Right lobe of liver (tissue), 6 donors: ENCODE measurements at regions not wholly inside any gene's neighbourhood (a gene's known extent, or its start where the extent isn't known, plus 50 kb on each side); places are given as distances from the start of the nearest gene placed in this dataset.
"Not testable (repeated sequence)": the region's sequence is repeated elsewhere in the genome, so short reads cannot be mapped to it uniquely, and the experiment has no call there.

Source experiments
- ATAC-seq, 4 donors: fragments of 200-7000 bp; cut with Tn5 transposase; one replicate each; pipeline ENCODE4 v1.9.1; 2020; ENCODE audit warnings: mild to moderate bottlenecking in 4 of 4, moderate library complexity in 4 of 4
- DNase-seq, 3 donors: peaks; one replicate each; pipeline ENCODE4 v3.0.0-alpha.2; 2020
- H3K27ac ChIP-seq, 3 donors: fragments of 200-600 bp; one replicate each; pipeline ENCODE4 v1.8.0; 2022
- H3K27me3 ChIP-seq, 2 donors: fragments of 200-600 bp; one replicate each; pipeline ENCODE4 v1.8.0; 2022
- H3K36me3 ChIP-seq, 4 donors: fragments of 200-600 bp; sonication (generic) in 1 of 4; one replicate each; pipeline versions ENCODE4 v1.5.1 to v1.8.0; 2017 to 2022; ENCODE audit warnings: control low read depth in 1 of 4
- H3K4me1 ChIP-seq, 4 donors: fragments of 200-600 bp; sonication (generic) in 1 of 4; one replicate each; pipeline versions ENCODE4 v1.5.1 to v1.8.0; 2017 to 2022; ENCODE audit warnings: control low read depth in 1 of 4
- H3K4me3 ChIP-seq, 3 donors: fragments of 200-600 bp; one replicate each; pipeline ENCODE4 v1.8.0; 2022
- H3K9me3 ChIP-seq, 4 donors: fragments of 200-600 bp; sonication (generic) in 1 of 4; one replicate each; pipeline versions ENCODE4 v1.5.1 to v1.8.0; 2017 to 2022; ENCODE audit warnings: control low read depth in 1 of 4
- POLR2A ChIP-seq: fragments of 450-650 bp; IDR thresholded peaks from one replicate; pipeline ENCODE4 v1.6.1; 2017; ENCODE audit warnings: antibody characterized with exemption, mild to moderate bottlenecking
- WGBS: methylation state at CpG from one replicate; pipeline ENCODE4 v1.1.6; 2018; ENCODE audit warnings: low coverage, low lambda C conversion rate; ENCODE audit not compliant: insufficient coverage; ENCODE audit errors: missing lambda C conversion rate; 5-methylcytosine and 5-hydroxymethylcytosine counted together
- intact Hi-C, 2 donors: fragments of 100-400 bp; cut with DNase I; formaldehyde crosslinking; loops; one replicate each; pipeline versions ENCODE4 v1.11.2 to v1.14.1; 2022
- TF ChIP-seq, protein P1 (sequence below), 4 donors: fragments of 200-600 bp in 3 of 4; fragments of 450-650 bp in 1 of 4; IDR thresholded peaks; one replicate each; pipeline versions ENCODE4 v1.5.1 to v1.8.0; 2016 to 2022; ENCODE audit warnings: antibody characterized with exemption in 4 of 4, mild to moderate bottlenecking in 2 of 4
- donor health status: DM: no; HTN: yes; CAD: no.
- donor health status: DM: no; HTN: no; CAD: no.
- donor health status: DM: no; HTN: no; CAD: no.
- donor health status: DM: no; HTN: yes; CAD: no.
- donor health status: DM: no; HTN: yes; CAD: no.

DNA sequence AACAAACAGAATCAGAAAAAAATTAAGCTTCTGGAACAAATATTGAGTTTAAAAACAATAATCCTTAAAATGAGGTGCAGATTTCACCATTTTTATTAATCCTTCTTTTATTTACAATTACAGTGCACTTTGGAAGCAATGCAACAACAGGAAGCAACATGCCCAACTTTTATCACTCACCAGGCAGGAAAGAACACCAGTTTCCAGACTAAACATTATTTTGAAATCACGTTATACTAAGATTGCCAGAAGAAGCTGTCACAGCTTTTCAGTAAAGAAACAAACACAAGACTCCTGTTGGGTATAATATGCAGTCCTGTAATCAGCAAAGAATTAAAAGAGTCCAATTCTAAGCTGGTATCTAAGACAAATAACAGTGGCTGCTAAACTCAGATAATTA lies 137.9 kb upstream of the ZC3H15 start:
- DNase-seq, result no peak
- Histone ChIP-seq H3K27ac (no peak overlapping the region), H3K9me3 (no peaks in the 10 kb centered on the region), H3K4me3 (no peak overlapping the region), H3K27me3 (no peaks in the 10 kb centered on the region), H3K4me1 (peaks cover 0 to 9% (median 0%) of the 10 kb centered on the region in 4 donors), H3K36me3 (no peaks in the 10 kb centered on the region)
- intact Hi-C loops, result no loop called here
- 8% methylated on average over 1 of the region's 1 CpG for WGBS
- TF ChIP-seq POLR2A, result no peak
- TF ChIP-seq, protein P1, sequence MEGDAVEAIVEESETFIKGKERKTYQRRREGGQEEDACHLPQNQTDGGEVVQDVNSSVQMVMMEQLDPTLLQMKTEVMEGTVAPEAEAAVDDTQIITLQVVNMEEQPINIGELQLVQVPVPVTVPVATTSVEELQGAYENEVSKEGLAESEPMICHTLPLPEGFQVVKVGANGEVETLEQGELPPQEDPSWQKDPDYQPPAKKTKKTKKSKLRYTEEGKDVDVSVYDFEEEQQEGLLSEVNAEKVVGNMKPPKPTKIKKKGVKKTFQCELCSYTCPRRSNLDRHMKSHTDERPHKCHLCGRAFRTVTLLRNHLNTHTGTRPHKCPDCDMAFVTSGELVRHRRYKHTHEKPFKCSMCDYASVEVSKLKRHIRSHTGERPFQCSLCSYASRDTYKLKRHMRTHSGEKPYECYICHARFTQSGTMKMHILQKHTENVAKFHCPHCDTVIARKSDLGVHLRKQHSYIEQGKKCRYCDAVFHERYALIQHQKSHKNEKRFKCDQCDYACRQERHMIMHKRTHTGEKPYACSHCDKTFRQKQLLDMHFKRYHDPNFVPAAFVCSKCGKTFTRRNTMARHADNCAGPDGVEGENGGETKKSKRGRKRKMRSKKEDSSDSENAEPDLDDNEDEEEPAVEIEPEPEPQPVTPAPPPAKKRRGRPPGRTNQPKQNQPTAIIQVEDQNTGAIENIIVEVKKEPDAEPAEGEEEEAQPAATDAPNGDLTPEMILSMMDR (IDR thresholded peaks at IDR 0.05), result no peak
- ATAC-seq, result peak in 2 of 4 donors; percentile 46 to 52

DNA sequence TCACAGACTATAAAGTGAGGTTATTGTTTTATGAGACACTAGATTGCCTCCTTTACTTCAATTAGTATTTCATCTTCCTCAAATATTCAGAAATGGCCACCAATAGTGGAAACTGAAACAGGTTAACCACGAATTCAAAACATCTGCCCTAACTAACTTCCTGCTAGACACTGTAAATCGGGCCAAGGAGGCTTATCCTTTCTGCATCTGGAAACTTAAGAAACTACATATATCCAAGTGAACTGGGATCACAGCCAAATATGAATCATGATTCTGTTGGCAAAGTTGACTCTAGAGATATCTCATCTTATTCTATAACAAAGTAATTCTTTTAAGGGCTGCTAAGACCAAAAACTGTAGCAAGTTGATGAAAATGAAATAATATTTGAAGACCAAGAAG lies 136.6 kb upstream of the ZC3H15 start:
- Histone ChIP-seq H3K4me1 (peaks cover 0 to 9% (median 0%) of the 10 kb centered on the region in 4 donors), H3K4me3 (no peak overlapping the region), H3K9me3 (no peaks in the 10 kb centered on the region), H3K27me3 (no peaks in the 10 kb centered on the region), H3K36me3 (no peaks in the 10 kb centered on the region), H3K27ac (no peak overlapping the region)
- ATAC-seq, result no peak
- no peak for TF ChIP-seq POLR2A
- TF ChIP-seq, protein P1 (IDR thresholded peaks at IDR 0.05), result no peak
- intact Hi-C loops, result no loop called here
- no peak for DNase-seq
- WGBS, result 45% methylated on average over 2 of the region's 2 CpGs

DNA sequence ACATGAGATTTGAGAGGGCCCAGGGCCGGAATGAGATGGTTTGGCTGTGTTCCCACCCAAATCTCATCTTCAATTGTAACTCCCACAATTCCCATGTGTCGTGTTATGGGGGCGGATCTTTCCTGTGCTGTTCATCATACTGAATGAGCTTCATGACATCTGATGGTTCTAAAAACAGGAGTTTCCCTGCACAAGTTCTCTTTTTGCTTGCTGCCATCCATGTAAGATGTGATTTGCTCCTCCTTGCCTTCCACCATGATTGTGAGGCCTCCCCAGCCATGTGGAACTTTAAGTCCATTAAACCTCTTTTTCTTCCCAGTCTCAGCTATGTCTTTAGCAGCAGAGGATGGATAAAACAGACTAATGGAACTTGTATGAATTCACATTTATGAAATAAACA lies 131.9 kb upstream of the ZC3H15 start:
- intact Hi-C loops, H3K4me3 ChIP-seq, DNase-seq, ATAC-seq, H3K27me3 ChIP-seq, H3K4me1 ChIP-seq, H3K36me3 ChIP-seq, H3K9me3 ChIP-seq, H3K27ac ChIP-seq: not testable (repeated sequence)
- 90% methylated on average over 3 of the region's 3 CpGs for WGBS

DNA sequence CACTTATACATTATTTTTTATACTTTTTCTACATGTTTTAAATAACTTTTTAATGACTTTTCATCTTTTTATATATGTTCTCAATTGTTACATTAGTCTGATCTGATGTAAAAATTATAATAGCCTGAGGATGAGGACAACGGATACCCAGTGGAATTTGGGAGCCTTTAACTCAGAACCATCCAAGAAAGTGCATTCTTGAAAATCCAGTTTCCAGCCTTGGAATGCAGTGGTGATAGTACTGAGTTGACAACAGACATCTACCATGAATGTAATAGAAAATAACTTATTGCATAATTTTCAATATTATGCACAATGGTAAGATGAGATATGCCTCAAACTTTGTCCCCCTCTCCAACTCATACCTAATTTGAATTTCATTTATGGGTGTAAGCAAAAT lies 120.7 kb upstream of the ZC3H15 start:
- intact Hi-C loops, result no loop called here
- Histone ChIP-seq H3K4me1 (peaks cover 0 to 8% (median 0%) of the 10 kb centered on the region in 4 donors), H3K36me3 (no peaks in the 10 kb centered on the region), H3K27me3 (no peaks in the 10 kb centered on the region), H3K4me3 (no peak overlapping the region), H3K27ac (no peak overlapping the region), H3K9me3 (no peaks in the 10 kb centered on the region)
- no peak for ATAC-seq
- TF ChIP-seq POLR2A, result no peak
- TF ChIP-seq, protein P1 (IDR thresholded peaks at IDR 0.05), result no peak
- DNase-seq, result no peak
- WGBS, result 100% methylated on average over 1 of the region's 1 CpG

DNA sequence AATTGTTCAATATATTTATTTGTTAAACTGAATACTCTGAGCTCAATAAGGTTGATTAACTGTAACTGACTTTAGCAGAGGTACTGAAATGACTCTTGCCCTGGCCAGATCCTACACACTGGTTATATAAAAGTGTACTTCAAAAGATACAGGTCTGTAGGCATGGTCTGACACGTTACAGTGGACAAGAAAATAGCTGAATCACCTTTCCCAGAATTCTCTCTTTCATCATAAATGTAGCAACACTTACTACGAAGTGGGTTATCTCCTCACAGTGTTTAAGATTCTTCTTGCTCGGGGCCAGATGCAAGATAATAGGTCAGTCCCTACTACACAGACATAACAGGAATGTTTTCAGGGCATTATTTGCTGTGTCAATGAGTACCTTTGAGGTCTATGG lies 107.0 kb upstream of the ZC3H15 start:
- TF ChIP-seq POLR2A, result no peak
- TF ChIP-seq, protein P1 (IDR thresholded peaks at IDR 0.05), result no peak
- no peak for DNase-seq
- Histone ChIP-seq H3K4me3 (no peak overlapping the region), H3K4me1 (peaks cover 0 to 13% (median 0%) of the 10 kb centered on the region in 4 donors), H3K27me3 (no peaks in the 10 kb centered on the region), H3K9me3 (no peaks in the 10 kb centered on the region), H3K27ac (no peak overlapping the region), H3K36me3 (no peaks in the 10 kb centered on the region)
- 25% methylated on average over 3 of the region's 3 CpGs for WGBS
- intact Hi-C loops, result no loop called here
- peak; percentile 51 to 68 (median 60) for ATAC-seq
